Activated CD8-positive, alpha-beta memory T cell treated with anti-CD3 and anti-CD28 coated beads, Interleukin-2, amount 10 ng/mL, durations not matched to agents 7 days and 5 days (primary cell): ENCODE measurements at regions not wholly inside any gene's neighbourhood (a gene's known extent, or its start where the extent isn't known, plus 50 kb on each side); places are given as distances from the start of the nearest gene placed in this dataset.

Experiments used
- ATAC-seq: fragments of 150-1000 bp; cut with Tn5 transposase; one replicate; pipeline ENCODE4 v1.10.0; 2021; ENCODE audit warnings: moderate library complexity
- CTCF ChIA-PET: fragments of 350-600 bp; sonication (Branson Sonifier 250); formaldehyde crosslinking; loops from one replicate; lab custom pipeline; 2021; ENCODE audit warnings: antibody characterized with exemption; lab: Charles Lee
- DNase-seq: peaks from one replicate; pipeline ENCODE4 v3.0.0-alpha.2; 2020
- H3K27ac Mint-ChIP-seq: one replicate; pipeline ENCODE4 v1.8.0; 2021; ENCODE audit warnings: mild to moderate bottlenecking, mixed read lengths
- H3K27me3 Mint-ChIP-seq: one replicate; pipeline ENCODE4 v1.8.0; 2021; ENCODE audit warnings: mixed read lengths
- H3K36me3 Mint-ChIP-seq: one replicate; pipeline ENCODE4 v1.8.0; 2021; ENCODE audit warnings: mild to moderate bottlenecking, mixed read lengths
- H3K4me1 Mint-ChIP-seq: one replicate; pipeline ENCODE4 v1.8.0; 2021; ENCODE audit warnings: mixed read lengths
- H3K4me3 Mint-ChIP-seq: one replicate; pipeline ENCODE4 v1.8.0; 2021; ENCODE audit warnings: mild to moderate bottlenecking, moderate library complexity, mixed read lengths
- H3K9me3 Mint-ChIP-seq: one replicate; pipeline ENCODE4 v1.8.0; 2022; ENCODE audit warnings: low read depth, mixed read lengths

DNA sequence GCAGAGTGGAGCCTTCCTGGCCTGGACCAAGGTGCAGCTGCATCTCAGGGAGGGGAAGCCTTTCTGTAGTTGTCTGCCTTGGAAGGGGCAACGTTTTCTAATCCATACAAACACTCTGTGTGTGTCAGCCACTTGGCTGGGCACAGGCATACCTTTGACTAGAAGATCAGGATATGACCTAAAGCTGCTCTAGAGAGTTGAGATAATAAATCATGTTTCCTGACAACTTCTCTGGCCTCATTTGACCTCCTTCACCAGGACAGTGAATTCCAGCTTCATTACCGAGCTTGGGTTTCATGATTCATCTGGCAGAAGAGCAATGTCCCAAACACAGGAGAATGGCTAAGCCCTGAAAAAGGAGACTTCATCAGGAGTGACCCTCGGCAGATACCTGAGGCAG is 89.6 kb upstream of the KIT start:
- ATAC-seq: no peak
- no peaks in the 10 kb centered on the region for H3K9me3 Mint-ChIP-seq
- H3K4me3 Mint-ChIP-seq: no peak overlapping the region
- H3K27ac Mint-ChIP-seq: no peak overlapping the region
- no peaks in the 10 kb centered on the region for H3K4me1 Mint-ChIP-seq
- H3K36me3 Mint-ChIP-seq: no peaks in the 10 kb centered on the region
- no peak for DNase-seq
- CTCF ChIA-PET: no interaction called here
- H3K27me3 Mint-ChIP-seq: no peaks in the 10 kb centered on the region

DNA sequence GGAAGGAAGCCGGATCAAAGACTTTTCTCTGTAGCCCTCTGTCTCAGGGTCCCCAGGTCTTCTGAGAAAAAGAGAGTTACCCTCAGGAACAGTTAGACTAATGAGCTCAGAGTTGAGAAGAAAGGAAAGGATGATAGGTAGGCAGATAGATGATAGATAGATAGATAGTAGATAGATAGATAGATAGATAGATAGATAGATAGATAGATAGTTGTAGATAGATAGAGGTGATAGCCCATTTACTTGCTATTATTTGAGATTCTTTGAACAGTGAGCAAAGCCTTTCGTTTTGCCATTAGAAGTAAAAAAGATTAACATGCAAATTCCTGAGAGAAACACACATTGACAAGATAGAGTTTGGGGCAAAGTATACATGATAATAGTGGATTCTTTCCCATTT is 86.9 kb upstream of the KIT start:
- no peaks in the 10 kb centered on the region for H3K9me3 Mint-ChIP-seq
- no peak for ATAC-seq
- no peak overlapping the region for H3K27ac Mint-ChIP-seq
- no peaks in the 10 kb centered on the region for H3K27me3 Mint-ChIP-seq
- no peak overlapping the region for H3K4me3 Mint-ChIP-seq
- H3K36me3 Mint-ChIP-seq: no peaks in the 10 kb centered on the region
- CTCF ChIA-PET: no interaction called here
- no peak for DNase-seq
- H3K4me1 Mint-ChIP-seq: no peaks in the 10 kb centered on the region

DNA sequence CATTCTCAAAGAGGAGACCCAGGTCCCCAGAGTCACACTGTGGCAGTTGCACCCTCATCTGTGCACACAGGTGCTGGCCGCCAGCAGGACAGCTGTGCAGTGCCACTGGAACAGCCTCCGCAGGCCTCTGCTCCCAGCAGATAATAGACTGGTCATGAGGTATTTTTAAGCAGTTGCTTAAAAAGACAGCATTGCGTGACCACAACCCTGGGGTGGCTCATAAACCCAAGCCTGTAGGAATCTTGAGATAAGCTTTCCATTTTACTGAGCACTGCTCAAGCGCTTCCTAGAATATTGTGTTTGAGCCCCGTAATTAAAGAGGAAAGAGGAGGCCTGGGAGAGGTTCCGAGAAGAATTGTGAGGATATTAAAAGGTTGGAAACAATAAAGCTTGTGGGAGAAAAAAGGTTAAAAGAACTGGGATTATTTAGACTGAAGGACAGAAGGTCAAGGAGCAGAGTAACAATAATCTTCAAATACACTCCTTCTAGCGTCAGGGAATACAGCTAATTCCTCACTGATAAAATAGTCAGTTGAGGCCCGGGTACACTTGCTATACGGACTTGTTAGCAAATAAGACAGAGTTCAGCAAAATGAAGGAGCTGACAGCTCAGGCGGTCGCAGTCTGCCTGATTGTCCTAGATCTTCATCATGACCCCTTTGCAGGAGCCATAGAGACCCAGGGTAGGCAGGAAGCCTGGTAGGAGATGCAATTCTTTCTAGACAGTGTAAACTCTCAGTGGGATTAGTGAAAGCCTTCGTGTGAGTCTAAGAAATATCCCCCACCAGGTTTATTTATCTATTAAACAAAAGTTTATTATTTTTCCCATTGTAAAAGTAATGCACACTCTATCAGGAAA is 86.2 kb upstream of the KIT start:
- Mint-ChIP-seq H3K9me3 (no peaks in the 10 kb centered on the region), H3K36me3 (no peaks in the 10 kb centered on the region), H3K27me3 (no peaks in the 10 kb centered on the region), H3K4me1 (no peaks in the 10 kb centered on the region), H3K4me3 (no peak overlapping the region), H3K27ac (no peak overlapping the region)
- CTCF ChIA-PET: no interaction called here
- DNase-seq (no peak), ATAC-seq (no peak)

DNA sequence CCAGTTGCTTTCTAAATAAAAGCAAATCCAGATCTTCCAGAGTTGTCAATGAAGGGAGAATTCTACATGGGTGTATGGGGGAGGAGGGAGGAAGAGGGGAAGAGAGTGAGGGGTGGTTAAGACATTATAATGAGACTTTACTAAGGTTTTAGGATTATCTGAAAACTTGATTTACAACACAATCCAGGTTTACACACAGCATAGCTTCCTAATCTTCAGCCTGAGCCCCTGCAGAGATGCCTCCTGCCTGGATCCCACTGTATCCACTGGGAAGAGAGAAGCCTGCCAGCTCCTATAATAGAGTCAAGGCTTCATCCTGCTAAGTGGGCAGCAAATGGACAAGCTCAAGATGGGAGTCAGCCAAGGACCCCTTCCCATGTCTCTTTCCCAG is 85.6 kb upstream of the KIT start:
- DNase-seq (no peak), ATAC-seq (no peak)
- CTCF ChIA-PET: no interaction called here
- Mint-ChIP-seq H3K27ac (no peak overlapping the region), H3K36me3 (no peaks in the 10 kb centered on the region), H3K4me1 (no peaks in the 10 kb centered on the region), H3K27me3 (no peaks in the 10 kb centered on the region), H3K9me3 (no peaks in the 10 kb centered on the region), H3K4me3 (no peak overlapping the region)

DNA sequence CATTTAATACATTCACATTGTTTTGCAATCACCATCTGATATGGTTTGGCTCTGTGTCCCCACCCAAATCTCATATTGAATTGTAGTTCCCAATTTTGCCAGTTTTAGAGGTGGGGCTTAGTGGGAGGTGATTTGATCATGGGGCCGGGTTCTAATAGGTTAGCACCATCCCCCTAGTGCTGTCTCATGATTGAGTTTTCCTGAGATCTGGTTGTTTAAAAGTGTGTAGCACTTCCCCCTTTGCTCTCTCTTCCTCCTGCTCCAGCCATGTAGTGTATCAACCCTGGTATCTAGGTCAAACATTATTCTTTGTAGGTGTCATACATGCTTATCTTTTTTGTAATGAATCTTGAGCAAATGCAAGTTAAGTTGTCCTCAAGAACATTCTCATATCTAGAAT is 83.3 kb upstream of the KIT start:
- Mint-ChIP-seq H3K27ac (no peak overlapping the region), H3K4me3 (no peak overlapping the region), H3K27me3 (no peaks in the 10 kb centered on the region), H3K4me1 (no peaks in the 10 kb centered on the region), H3K36me3 (no peaks in the 10 kb centered on the region), H3K9me3 (no peaks in the 10 kb centered on the region)
- CTCF ChIA-PET: no interaction called here
- ATAC-seq: no peak
- no peak for DNase-seq

DNA sequence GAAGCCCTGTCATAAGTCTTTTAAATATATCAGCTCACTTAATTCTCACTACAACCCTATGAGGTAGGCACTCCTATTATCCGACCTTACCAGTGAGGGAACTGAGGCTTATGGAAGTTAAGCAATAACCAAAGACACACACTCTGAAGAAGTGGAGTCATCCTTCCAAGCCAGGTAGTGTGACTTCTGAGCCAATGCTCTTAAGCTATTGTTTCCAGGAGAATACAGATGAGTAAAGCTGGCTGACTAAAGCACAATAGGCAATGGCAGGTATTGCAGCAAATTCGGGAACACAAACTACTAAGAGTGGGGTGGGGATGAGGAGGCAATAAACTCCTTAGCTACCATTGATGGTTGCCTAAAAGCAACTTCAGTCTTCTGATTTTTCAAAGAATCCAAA is 81.8 kb upstream of the KIT start:
- H3K27me3 Mint-ChIP-seq: no peaks in the 10 kb centered on the region
- H3K4me1 Mint-ChIP-seq: no peaks in the 10 kb centered on the region
- H3K27ac Mint-ChIP-seq: no peak overlapping the region
- DNase-seq (no peak), ATAC-seq (no peak)
- no peaks in the 10 kb centered on the region for H3K9me3 Mint-ChIP-seq
- CTCF ChIA-PET: no interaction called here
- H3K36me3 Mint-ChIP-seq: no peaks in the 10 kb centered on the region
- no peak overlapping the region for H3K4me3 Mint-ChIP-seq

DNA sequence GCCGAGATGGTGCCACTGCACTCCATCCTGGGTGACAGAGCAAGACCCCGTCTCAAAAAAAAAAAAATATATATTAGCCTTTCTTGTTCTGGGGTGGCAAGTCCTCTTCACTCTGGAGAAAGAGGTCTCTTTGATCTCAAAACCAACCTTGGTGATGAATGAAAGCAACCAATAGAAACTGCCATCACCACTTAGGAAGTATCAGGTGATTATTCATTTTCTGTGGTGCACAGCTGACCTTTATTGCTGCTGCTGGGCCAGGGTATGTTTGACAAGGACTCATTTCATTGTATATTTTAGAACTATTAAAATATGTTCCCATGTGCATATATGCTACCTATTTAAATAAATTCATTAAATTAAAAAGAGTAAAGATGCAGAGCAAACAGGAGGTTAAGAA is 76.0 kb upstream of the KIT start:
- Mint-ChIP-seq H3K4me1 (no peaks in the 10 kb centered on the region), H3K27me3 (peaks cover 2% of the 10 kb centered on the region), H3K4me3 (no peak overlapping the region), H3K9me3 (no peaks in the 10 kb centered on the region), H3K27ac (no peak overlapping the region), H3K36me3 (no peaks in the 10 kb centered on the region)
- ATAC-seq: no peak
- CTCF ChIA-PET: no interaction called here
- no peak for DNase-seq

DNA sequence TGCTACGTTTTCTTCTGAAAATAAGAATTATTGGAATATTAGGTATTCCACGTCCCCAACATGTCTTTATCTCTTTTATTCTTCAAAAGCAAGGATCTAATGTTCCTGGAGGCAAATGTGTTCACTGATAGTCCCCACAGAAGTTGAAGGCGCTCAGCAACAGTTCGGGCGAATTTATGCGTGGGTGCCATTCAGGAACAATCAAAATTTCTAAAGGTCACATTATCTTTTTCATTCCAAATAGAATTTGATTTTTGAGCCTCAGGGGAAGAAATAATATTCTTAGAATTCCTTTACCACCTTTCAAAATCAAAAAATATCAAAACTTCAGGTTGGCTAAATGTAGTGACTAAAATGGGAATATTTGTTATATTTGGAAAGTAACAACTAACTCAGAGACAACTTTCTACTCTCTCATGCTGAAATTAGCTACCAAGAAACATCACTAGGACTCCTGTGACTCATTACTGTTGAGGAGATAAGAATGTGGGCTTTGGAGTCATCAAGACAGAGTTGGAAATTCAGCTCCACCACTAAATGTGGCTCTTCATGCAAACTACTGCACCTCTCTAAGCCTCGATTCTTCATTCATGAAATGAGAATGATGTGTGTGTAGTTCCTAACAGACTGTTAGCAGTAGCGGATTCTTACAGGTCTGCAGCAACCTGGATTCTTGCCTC is 72.3 kb upstream of the KIT start:
- ATAC-seq: no peak
- Mint-ChIP-seq H3K27me3 (peaks cover 2% of the 10 kb centered on the region), H3K4me3 (no peak overlapping the region), H3K36me3 (no peaks in the 10 kb centered on the region), H3K9me3 (no peaks in the 10 kb centered on the region), H3K4me1 (no peaks in the 10 kb centered on the region), H3K27ac (no peak overlapping the region)
- CTCF ChIA-PET: no interaction called here
- DNase-seq: no peak

DNA sequence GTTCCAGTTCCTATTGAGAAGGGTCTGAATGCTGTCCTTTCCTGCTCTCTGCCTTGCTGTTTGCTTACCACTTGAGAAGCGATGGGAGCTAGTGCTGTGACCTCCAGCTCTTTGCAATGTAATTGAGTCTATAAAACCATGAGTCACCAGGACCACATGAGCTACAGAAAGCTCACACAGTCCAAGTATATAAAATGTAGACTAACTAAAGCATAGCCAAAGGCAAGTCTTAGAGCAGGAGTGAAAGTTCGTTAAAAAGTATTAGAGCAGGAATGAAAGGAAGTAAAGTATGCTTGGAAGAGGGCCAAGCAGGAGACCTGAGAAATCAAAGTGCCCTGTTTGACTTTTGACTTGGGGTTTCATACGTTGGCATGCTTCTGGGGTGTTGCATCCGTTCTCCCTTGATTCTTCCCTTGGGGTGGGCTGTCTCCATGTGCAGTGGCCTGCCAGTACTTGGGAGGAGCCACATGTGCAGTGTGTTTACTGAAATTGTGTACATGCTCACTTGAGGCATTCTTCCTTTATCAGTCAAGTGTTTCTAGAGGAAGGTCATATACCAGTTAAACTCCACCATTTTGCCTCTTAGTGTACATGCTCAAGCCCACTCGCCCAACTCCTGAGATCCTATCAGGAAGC is 71.3 kb upstream of the KIT start:
- no peak for ATAC-seq
- H3K27me3 Mint-ChIP-seq: peaks cover 2% of the 10 kb centered on the region

DNA sequence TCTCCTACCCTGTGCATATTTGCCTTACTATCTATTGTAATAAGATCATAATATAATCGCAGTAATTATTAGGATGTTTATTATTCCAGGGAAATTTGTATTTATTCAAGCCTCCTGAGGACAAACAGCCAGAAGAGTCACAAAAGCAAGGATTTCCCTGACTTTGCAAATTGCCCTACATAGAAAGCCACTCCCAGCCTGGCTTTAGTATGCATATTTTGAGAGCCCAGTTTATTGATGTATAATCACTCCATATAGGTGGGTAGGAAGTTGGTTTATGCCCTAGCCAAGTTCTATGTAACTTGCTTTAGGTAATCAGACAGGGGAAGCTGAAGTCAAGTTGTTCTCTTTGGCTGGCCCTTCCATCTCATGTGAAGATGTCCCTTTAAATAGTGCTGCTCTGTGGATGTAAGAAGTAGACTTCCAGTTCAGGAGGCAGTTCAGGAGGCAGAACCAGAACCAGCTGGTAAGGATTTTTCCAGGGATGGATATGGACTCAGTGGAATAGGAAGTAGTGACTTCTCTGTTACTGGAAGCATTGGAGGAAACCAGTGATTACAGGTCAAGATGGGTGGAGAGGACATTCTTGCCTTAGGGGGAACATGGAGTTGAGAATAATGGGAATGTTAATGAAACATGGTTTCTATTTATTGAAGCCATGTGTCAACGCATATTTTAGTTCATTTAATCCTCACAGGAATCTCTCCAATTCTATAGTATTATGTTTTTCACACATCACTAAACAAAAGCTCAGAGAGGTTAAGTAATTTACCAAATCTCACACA is 70.5 kb upstream of the KIT start:
- no peaks in the 10 kb centered on the region for H3K9me3 Mint-ChIP-seq
- peaks cover 2% of the 10 kb centered on the region for H3K27me3 Mint-ChIP-seq
- CTCF ChIA-PET: no interaction called here
- DNase-seq (no peak), ATAC-seq (no peak)
- no peaks in the 10 kb centered on the region for H3K4me1 Mint-ChIP-seq
- no peak overlapping the region for H3K27ac Mint-ChIP-seq
- no peak overlapping the region for H3K4me3 Mint-ChIP-seq
- no peaks in the 10 kb centered on the region for H3K36me3 Mint-ChIP-seq

More for the DNA sequence above, 71.3 kb upstream of the KIT start:
- Mint-ChIP-seq H3K27ac (no peak overlapping the region), H3K36me3 (no peaks in the 10 kb centered on the region), H3K4me3 (no peak overlapping the region), H3K4me1 (no peaks in the 10 kb centered on the region), H3K9me3 (no peaks in the 10 kb centered on the region)
- CTCF ChIA-PET: no interaction called here
- no peak for DNase-seq

DNA sequence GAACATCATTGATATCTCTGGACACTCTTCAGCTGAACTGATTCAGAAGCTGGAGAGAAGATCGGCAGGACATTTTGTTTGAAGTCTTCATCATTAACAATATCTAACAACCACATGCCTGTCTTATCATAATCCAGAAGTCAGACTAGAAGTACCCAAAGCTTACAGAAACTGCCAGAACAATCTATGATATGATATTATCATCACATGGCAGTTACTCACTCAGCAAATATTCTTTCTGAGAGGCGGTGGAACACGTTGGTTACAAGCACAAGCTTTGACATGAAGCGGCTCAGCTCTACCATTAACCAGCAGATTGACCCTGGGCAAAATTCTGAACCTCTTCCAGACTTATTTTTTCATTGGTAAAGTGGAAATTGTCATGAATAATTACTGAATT is 69.4 kb upstream of the KIT start:
- no peaks in the 10 kb centered on the region for H3K9me3 Mint-ChIP-seq
- CTCF ChIA-PET: no interaction called here

DNA sequence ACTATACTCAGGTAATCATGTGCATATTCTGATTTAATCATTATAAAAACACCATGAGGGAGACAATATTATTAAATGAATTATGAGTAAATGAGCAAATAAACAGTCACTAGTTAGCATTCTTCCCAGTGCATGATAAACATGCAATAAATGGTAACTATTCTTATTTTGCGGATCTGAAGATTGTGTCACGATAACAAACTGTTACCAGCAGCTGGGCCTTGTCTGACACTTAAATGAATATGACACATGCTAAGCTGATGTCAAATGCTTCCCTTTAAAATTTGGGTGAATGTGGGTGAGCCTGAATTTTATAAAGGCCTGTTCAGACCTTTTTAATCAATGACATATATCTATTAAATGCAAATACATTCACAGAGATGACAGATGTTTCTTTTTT is 68.2 kb upstream of the KIT start:
- CTCF ChIA-PET: no interaction called here
- no peaks in the 10 kb centered on the region for H3K36me3 Mint-ChIP-seq
- DNase-seq: no peak
- no peak for ATAC-seq
- no peaks in the 10 kb centered on the region for H3K4me1 Mint-ChIP-seq
- no peaks in the 10 kb centered on the region for H3K9me3 Mint-ChIP-seq
- no peak overlapping the region for H3K4me3 Mint-ChIP-seq
- H3K27me3 Mint-ChIP-seq: peaks cover 2% of the 10 kb centered on the region
- no peak overlapping the region for H3K27ac Mint-ChIP-seq

More for the DNA sequence above, 69.4 kb upstream of the KIT start:
- Mint-ChIP-seq H3K36me3 (no peaks in the 10 kb centered on the region), H3K4me3 (no peak overlapping the region), H3K27me3 (peaks cover 2% of the 10 kb centered on the region), H3K4me1 (no peaks in the 10 kb centered on the region), H3K27ac (no peak overlapping the region)
- ATAC-seq (no peak), DNase-seq (no peak)

DNA sequence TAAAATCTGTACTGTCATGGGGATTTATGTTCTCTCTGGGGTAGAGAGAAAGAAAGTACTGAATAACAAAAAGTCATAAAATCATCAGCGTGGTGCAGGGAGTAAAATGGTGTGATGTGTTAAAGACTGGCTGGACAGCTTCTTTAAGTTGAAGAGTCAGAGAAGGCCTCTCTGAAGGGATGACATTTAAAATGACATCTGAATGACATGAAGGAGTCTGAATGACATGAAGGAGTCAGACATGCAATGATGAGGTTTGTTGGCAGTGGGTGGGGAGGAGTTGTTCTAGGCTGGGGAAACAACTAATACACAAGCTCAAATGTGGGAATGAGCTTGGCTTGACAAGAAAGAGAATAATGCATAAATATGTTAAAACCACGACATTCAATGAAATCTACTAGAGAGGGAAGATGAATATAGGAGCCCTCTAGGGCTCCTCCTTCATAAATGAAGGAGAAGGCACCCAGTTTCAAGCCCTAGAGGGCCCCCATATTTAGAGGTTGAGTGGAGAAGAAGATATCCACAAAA is 63.9 kb upstream of the KIT start:
- no peak for DNase-seq
- Mint-ChIP-seq H3K4me1 (no peaks in the 10 kb centered on the region), H3K36me3 (no peaks in the 10 kb centered on the region), H3K4me3 (no peak overlapping the region), H3K27me3 (no peaks in the 10 kb centered on the region), H3K9me3 (no peaks in the 10 kb centered on the region), H3K27ac (no peak overlapping the region)
- no peak for ATAC-seq
- CTCF ChIA-PET: no interaction called here
